ENCODE measurements at regions not wholly inside any gene's neighbourhood (a gene's known extent, or its start where the extent isn't known, plus 50 kb on each side); places are given as distances from the start of the nearest gene placed in this dataset.

DNA sequence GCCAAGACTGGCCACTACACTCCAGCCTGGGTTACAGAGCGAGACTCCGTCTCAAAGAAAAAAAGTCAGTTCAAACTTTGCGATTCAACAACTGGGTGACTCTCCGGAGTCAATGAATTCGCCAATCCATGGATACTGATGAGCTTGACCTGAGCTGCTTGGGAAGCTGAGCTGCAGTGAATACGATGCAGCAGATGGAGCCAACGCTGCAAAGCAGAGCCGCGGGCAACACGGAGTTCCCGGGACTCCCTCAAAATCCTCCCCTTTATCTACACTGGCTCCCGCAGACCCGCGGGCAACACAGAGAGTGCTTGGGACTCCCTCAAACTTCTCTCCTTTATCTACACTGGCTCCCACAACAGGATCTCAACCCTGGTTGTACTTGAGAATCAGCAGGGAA, 62.6 kb upstream of the SALL4 start:
- TF ChIP-seq CTCF (IDR thresholded peaks at IDR 0.05; ENCODE audit: borderline replicate concordance, extremely low read depth, low read length, poor library complexity, severe bottlenecking) (no peak), EZH2 (IDR thresholded peaks at IDR 0.05; ENCODE audit: borderline replicate concordance, low read depth, low read length, severe bottlenecking) (no peak)

Measured in DND-41 (cell line).